Suppressor macrophage treated with lipopolysaccharide for 4 hours (primary cell): ENCODE measurements at regions not wholly inside any gene's neighbourhood (a gene's known extent, or its start where the extent isn't known, plus 50 kb on each side); places are given as distances from the start of the nearest gene placed in this dataset.
"Not testable (repeated sequence)": the region's sequence is repeated elsewhere in the genome, so short reads cannot be mapped to it uniquely, and the experiment has no call there.

Source experiments
- DNase-seq: peaks from one replicate; pipeline ENCODE4 v3.0.0-alpha.2; 2020

DNA sequence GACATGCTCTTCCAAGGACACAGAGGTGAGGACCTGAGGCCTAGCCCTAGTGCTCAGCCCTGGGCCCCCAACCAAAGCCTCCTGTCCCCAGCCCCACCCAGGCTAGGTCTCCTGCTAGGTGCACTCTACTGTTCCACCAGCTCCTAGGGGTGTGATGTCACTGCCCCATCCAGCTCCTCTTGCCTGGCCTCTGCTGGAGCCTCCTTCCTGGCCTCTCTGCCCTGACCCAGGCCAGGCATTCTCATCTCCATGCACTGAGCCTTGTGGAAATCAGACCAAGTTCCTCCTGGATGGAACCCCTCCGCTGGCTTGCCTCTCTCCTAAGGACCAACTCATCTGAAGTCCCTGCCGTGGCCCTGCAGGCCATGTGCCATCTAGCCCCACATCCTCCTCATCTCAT lies 156.8 kb downstream of the INHBB start:
- no peak for DNase-seq

DNA sequence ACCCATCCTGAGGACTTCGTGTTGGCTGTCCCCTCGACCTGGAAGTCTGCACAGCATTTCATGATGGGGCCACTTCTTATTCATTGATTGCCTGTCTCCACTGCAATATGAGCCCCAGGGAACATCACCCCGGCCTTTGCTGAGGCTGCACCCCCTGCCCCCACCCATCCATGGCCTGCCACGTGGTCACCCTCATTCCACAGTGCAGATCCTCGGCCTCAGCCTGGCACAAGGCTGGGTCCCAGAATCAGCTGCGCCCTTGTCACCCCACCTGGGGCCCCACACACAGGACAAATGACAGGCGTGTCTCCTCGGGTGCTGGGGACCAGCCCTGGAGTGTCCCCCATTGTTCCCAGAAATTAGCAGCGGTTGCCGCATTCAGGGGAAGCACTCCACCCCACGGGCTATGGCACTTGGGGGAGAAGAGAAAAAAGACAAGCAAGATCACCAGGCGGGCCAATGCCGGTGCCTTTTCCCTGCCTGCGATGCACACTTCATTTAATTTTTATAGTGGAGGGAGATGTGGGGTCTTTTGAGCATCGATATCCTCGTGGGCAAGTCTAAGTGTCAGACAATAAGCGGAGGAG lies 157.4 kb downstream of the INHBB start:
- no peak for DNase-seq

DNA sequence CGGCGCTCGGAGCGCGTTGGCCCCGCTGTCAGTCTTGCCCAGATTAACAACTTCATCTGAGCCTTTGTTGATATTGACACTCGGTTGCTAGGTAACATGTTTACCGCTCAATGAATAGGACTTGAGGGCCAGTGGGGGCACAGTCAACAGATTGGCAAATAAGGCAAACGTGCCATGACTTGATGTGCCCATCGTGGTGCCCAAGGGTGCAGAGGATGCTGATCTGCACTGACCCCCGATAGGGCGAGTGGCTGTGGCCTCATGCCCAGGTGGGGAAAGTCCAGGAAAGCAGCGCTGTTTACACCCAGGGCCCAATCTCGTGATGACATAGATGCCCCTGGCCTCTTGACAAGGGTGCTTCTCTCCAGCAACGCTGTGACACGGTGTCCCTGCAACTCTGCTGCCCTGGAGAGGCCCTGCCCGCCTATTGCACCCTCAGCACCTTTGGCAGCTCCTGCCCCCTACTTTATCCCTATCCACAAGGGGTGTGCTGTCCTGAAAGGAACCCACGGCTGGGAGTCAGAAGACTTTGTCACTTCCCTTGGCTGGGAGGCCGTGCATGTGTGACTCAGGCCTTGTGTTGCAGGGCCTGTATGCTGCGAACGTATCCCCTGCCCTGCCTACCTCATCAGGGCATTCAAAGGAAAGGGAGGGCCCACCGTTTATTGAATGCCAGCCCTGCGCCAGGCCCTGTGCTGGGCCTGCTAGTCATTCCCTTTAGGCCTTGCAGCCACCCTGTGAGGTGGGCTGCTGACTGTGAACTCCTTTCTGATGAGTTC lies 158.0 kb downstream of the INHBB start:
- no peak for DNase-seq

DNA sequence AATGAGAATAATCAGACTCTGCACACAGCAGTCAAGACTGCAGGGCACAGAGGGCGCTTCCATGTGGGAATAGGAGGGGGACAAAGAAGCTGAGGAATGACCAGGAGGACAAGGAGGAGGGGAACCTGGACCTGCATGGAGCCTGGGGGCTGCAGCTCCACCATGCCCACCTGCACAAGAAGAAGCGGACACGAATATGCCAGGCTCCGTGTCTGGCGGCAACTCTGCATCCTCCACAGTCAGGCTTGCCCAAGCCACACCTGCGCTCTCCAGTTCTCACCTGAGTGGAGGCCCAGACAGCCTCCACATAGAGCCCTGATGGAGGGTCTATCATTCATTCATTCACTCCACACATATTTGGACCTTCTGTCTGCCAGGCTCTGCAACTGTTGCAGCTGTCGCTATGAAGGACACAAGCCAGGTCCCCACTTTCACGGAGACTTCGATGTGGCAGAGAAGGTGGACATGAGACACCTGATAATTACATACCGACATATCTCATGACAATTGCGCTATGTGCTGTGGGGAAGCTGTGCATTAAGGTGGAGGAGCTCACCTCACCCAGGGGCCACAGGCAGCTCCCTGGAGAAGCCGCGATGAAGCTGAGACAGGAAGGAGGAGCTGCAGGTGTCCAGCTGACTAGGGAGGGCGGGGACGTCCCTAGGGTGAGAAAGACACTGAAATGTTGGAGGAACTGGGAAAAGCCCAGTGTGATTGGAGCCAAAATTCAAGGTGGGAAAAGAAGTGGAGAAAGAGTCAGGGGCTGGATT lies 159.2 kb downstream of the INHBB start:
- no peak for DNase-seq

DNA sequence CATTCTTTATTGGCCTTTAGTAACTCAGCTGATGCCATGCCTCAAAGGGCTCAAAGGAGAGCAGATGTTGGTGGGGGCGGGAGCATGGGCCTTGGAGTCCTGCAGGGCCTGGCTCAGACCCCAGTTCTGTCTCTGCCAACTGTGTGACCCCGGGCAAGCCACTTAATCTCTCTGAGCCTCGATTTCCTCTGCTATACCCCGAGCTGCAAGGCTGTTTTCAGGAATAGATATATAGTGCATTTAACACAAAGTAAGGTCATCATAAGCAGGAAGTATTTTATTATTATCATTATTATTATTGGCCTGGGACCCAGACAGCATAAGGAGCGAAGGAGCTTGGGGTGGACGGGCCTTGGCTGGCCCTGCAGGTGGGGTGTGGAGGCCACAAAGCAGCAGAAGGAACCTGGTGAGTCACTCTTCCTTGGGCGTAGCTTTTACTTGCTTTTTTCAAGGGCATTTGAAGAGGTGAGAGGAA lies 162.7 kb downstream of the INHBB start:
- DNase-seq = no peak

GRCh38 chr2:120509213-120509815 lies 163.4 kb downstream of the INHBB start:
- DNase-seq = no peak

DNA sequence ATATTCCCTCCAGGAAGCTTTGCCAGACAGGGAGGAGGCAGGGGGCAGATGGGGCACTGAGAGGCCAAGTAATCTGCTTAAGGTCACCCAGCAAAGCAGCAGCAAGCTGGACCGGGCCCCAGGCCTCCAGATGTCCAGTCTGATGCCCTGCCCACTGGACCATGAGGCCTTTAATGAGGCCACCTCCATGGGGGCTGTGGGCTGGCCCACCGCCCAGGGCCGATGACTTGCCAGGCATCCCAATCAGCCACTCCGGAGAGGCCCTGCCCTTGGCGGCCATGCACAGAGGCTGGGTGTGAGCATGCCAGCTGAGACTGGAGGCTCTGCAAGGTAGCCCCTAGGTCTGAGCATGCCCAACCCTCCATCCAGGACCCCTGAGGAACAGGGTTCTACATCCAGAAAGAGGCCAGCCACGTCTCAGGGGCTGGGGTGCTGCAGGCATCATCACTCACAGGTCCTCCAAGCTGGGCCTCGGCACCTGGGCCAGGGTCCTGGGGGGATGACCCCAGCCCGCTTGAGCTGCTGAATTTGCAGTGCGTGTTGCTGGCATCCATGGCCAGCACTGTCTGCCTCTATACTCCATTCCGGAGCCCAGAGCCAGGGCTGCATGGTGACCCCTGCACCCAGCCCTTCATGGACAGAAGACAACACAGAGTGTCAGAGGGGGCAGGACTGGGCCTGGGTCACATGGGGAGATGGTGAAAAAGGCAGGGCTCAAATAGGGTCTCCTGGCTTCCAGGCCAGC lies 164.2 kb downstream of the INHBB start:
- DNase-seq = no peak

DNA sequence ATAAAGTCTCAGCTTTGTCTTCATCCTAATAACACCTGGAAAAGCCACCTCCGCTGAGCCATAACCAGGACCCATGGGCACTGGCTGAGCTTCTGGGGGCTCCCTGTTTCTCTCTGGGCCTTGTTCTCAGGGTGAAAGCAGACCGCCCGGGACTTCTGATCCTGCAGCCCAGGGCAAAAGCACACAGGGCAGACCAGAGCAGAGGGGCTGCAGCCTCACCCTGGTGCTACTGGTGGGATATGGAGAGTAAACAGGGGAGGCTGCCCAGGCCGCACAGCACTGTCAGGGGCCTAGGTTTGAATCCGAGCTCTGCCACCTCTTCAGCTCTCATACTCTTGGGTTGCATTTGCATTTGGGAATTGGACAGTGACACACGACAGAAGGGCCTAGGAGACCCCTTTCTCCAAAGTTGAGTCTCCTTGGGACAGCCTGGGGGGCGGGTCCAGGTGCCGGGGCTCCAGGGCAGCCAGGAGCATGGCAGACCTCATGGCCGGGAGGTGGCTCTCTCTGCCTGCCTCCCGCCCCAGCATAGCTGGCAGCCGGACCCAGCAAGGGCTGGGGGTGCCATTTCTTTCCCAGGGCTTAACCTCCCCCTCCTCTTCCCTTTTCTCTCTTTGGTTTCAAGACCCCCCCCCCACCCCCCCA lies 164.9 kb downstream of the INHBB start:
- DNase-seq = no peak

DNA sequence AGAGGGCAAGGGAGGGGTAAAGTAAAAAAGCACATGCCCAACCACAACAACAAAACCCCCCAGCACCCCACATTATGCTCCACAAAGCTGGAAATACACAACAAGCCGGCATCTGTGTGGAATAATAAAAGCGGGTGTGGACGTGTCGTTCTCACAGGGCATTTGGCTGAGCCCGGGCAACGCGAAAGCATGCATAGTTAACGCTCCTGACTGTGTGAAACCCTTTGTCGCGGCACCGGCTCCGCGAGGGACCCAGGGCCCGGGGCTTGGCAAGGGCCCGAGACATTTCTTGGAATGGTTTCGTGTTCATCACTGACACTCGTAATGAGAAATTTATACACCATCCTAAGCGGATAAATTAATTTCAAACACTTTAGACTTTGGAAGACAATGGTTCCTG lies 165.6 kb downstream of the INHBB start:
- no peak for DNase-seq

GRCh38 chr2:120511947-120512710 lies 166.2 kb downstream of the INHBB start:
- no peak for DNase-seq

- DNase-seq = no peak
Observed at GRCh38 chr2:120513776-120514357, 167.9 kb downstream of the INHBB start.

DNA sequence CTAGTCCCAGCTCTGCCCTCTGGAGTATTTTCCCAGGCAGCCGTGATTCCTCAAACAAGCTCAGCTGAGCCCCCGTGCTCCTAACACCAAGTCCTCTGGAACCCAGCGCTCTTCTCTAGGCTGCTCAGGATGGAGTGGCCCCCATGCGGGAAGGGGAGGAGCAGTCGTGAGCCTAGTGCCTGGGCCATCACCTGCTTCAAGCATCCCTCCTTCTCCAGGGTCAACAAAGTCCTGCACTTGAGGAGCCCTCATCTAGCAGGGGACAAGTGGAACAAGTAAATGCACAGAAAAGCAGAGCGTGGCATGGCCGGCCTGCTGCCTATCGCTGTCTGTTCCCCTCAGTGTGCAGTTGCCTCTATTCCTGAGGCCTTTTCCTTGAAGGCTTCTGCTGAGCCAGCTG lies 168.6 kb downstream of the INHBB start:
- DNase-seq = no peak

- not testable (repeated sequence) for DNase-seq
Observed at GRCh38 chr2:120515066-120515758, 169.3 kb downstream of the INHBB start.

- no peak for DNase-seq
Observed at GRCh38 chr2:120515759-120516678, 170.1 kb downstream of the INHBB start.

GRCh38 chr2:120516679-120517314 lies 170.9 kb downstream of the INHBB start:
- no peak for DNase-seq

DNA sequence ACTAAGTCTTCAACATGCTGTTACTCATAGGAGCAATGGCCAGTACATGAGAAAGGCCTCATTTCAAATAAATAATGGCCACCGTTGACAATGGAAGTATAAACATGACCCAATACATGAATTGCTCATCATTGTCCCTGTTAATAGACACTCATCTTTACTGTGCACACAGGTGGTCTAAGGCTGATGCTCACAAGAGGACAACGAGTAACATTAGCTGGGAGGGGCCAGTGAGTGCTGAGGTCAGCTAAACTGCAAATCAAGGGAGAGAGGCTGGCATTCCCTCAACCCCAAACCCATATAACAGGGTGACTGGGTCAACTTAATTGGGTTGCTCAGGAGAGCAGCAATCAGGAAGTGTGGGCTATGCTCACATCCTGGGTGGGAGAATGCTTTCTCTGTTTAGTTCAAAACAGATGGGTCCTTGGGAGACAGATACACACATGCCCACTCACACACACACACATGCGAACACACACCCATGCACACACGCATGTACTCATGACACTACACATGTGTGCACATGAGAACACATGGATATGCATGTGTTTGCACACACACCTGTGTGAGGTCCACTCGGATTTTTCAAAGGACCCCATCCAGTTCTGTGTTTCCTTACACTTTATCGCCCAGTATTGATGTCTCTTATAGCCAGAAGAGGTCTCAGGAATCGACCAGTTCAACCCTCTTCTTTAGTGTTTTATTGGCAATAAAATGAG lies 172.0 kb downstream of the INHBB start:
- no peak for DNase-seq

GRCh38 chr2:120518819-120519218 lies 172.9 kb downstream of the INHBB start:
- no peak for DNase-seq

DNA sequence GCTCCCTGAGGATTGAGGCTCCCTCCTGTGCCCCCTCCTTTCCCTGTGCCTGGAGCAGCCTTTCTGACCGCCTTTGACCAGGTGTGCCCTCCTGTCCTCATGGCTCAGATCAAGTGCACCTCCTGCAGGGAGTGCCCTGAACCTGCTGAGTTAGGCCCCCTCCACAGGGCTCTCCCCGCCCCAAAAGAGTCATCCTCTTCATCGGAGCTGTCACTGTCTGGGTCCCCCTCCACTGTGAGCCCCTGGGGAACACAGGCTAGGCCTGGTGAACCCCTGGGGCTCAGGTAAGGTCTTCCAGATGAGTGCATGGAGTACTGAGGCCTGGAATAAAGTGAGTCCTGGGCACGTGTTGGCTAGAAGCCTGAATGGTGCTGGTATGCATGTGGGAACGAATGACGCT lies 173.5 kb downstream of the INHBB start:
- DNase-seq = no peak
